Astrocyte (in vitro differentiated cells and primary cell): ENCODE measurements at regions not wholly inside any gene's neighbourhood (a gene's known extent, or its start where the extent isn't known, plus 50 kb on each side); places are given as distances from the start of the nearest gene placed in this dataset.

Experiments used
- DNase-seq: peaks from one replicate; pipeline ENCODE4 v3.0.0-alpha.2; 2010; ENCODE audit warnings: low read depth
- FAIRE-seq: peaks from 2 replicates; lab custom pipeline; 2011; peaks lifted over from hg19 to GRCh38; lab: Jason Lieb, UNC
- H2AFZ ChIP-seq: 2 replicates; pipeline ENCODE4 v1.6.0; 2012; ENCODE audit warnings: low read depth, low read length, inconsistent platforms
- H3K27ac ChIP-seq: 2 replicates; pipeline ENCODE4 v1.5.1; 2011; ENCODE audit warnings: low read depth, low read length, inconsistent platforms
- H3K27me3 ChIP-seq: 2 replicates; pipeline ENCODE4 v1.6.0; 2011; ENCODE audit warnings: low read length, inconsistent platforms; ENCODE audit not compliant: insufficient read depth
- H3K36me3 ChIP-seq: 2 replicates; pipeline ENCODE4 v1.5.1; 2011; ENCODE audit warnings: low read length, inconsistent platforms; ENCODE audit not compliant: insufficient read depth
- H3K4me1 ChIP-seq: 2 replicates; pipeline ENCODE4 v1.5.1; 2011; ENCODE audit warnings: low read length, inconsistent platforms; ENCODE audit not compliant: insufficient read depth
- H3K4me2 ChIP-seq: 2 replicates; pipeline ENCODE4 v1.6.0; 2012; ENCODE audit warnings: low read length, inconsistent platforms
- H3K4me3 ChIP-seq: 2 replicates; pipeline ENCODE4 v1.5.1; 2011; ENCODE audit warnings: low read depth, mild to moderate bottlenecking, low read length, inconsistent platforms; ENCODE audit not compliant: insufficient read depth
- H3K79me2 ChIP-seq: 2 replicates; pipeline ENCODE4 v1.6.0; 2012; ENCODE audit warnings: mild to moderate bottlenecking, low read length, inconsistent platforms; ENCODE audit not compliant: insufficient read depth
- H3K9ac ChIP-seq: 2 replicates; pipeline ENCODE4 v1.6.0; 2012; ENCODE audit warnings: mild to moderate bottlenecking, low read length, inconsistent platforms
- H3K9me3 ChIP-seq: 2 replicates; pipeline ENCODE4 v1.5.1; 2012; ENCODE audit warnings: low read depth, mild to moderate bottlenecking, low read length, inconsistent platforms; ENCODE audit not compliant: insufficient read depth
- H4K20me1 ChIP-seq: 2 replicates; pipeline ENCODE4 v1.6.0; 2012; ENCODE audit warnings: low read length, inconsistent platforms; ENCODE audit not compliant: insufficient read depth
- H3K27ac Mint-ChIP-seq: one replicate; pipeline ENCODE4 v1.8.0; 2021; ENCODE audit warnings: mild to moderate bottlenecking, mixed read lengths; ENCODE audit not compliant: unreplicated experiment
- H3K27me3 Mint-ChIP-seq: one replicate; pipeline ENCODE4 v1.8.0; 2021; ENCODE audit warnings: low read depth, mixed read lengths; ENCODE audit not compliant: unreplicated experiment
- H3K36me3 Mint-ChIP-seq: one replicate; pipeline ENCODE4 v1.8.0; 2021; ENCODE audit warnings: low read depth, mixed read lengths; ENCODE audit not compliant: unreplicated experiment
- H3K4me1 Mint-ChIP-seq: one replicate; pipeline ENCODE4 v1.8.0; 2021; ENCODE audit warnings: low read depth, mixed read lengths; ENCODE audit not compliant: unreplicated experiment
- H3K4me3 Mint-ChIP-seq: one replicate; pipeline ENCODE4 v1.8.0; 2021; ENCODE audit warnings: mild to moderate bottlenecking, moderate library complexity, mixed read lengths; ENCODE audit not compliant: unreplicated experiment
- H3K9me3 Mint-ChIP-seq: one replicate; pipeline ENCODE4 v1.8.0; 2021; ENCODE audit warnings: mild to moderate bottlenecking, mixed read lengths; ENCODE audit not compliant: unreplicated experiment
- EZH2 ChIP-seq: IDR thresholded peaks from 2 replicates; pipeline ENCODE4 v1.6.1; 2012; ENCODE audit warnings: mild to moderate bottlenecking, low read length, inconsistent platforms; ENCODE audit not compliant: insufficient read depth
- TF ChIP-seq, protein P1 (sequence below): IDR thresholded peaks from 2 replicates; pipeline ENCODE4 v1.5.1; 2011; ENCODE audit warnings: low read depth, mild to moderate bottlenecking, inconsistent platforms, low read length, moderate library complexity; ENCODE audit not compliant: insufficient read depth

DNA sequence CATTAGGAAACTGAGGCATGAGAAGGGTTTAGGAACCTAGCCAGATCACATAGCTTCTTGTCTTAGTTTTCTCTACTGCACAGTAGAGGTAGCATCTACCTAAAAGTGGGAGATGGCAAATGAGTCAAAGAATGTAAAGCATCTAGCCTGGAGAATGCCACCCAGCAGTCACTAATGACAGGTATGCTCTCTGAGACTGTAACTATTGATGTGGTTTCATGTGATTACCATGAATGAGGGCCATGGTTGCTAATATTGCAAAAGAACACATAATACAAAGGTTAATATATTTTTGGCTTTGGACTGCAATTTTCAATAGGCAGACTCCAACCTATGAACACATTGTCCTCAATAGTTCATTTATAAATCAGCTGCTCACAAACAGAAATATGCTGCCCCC, 389.9 kb downstream of the GRIN2B start:
- FAIRE-seq (no peak), DNase-seq (no peak)
- H3K27me3 ChIP-seq = no peaks in the 10 kb centered on the region
- H3K9ac ChIP-seq = no peak overlapping the region
- H3K9me3 ChIP-seq = no peaks in the 10 kb centered on the region
- no peak for TF ChIP-seq EZH2
- TF ChIP-seq, protein P1, sequence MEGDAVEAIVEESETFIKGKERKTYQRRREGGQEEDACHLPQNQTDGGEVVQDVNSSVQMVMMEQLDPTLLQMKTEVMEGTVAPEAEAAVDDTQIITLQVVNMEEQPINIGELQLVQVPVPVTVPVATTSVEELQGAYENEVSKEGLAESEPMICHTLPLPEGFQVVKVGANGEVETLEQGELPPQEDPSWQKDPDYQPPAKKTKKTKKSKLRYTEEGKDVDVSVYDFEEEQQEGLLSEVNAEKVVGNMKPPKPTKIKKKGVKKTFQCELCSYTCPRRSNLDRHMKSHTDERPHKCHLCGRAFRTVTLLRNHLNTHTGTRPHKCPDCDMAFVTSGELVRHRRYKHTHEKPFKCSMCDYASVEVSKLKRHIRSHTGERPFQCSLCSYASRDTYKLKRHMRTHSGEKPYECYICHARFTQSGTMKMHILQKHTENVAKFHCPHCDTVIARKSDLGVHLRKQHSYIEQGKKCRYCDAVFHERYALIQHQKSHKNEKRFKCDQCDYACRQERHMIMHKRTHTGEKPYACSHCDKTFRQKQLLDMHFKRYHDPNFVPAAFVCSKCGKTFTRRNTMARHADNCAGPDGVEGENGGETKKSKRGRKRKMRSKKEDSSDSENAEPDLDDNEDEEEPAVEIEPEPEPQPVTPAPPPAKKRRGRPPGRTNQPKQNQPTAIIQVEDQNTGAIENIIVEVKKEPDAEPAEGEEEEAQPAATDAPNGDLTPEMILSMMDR = no peak
- peaks cover 11% of the 10 kb centered on the region for H3K4me1 Mint-ChIP-seq
- no peaks in the 10 kb centered on the region for H3K79me2 ChIP-seq
- H3K27ac ChIP-seq = no peak overlapping the region
- H4K20me1 ChIP-seq = no peaks in the 10 kb centered on the region
- H3K4me3 ChIP-seq = no peak overlapping the region
- H3K9me3 Mint-ChIP-seq = no peaks in the 10 kb centered on the region
- no peaks in the 10 kb centered on the region for H3K27me3 Mint-ChIP-seq
- H3K4me2 ChIP-seq = no peak overlapping the region
- H3K4me1 ChIP-seq = no peaks in the 10 kb centered on the region
- no peaks in the 10 kb centered on the region for H3K36me3 Mint-ChIP-seq
- no peak overlapping the region for H2AFZ ChIP-seq
- no peaks in the 10 kb centered on the region for H3K36me3 ChIP-seq
- no peak overlapping the region for H3K27ac Mint-ChIP-seq
- H3K4me3 Mint-ChIP-seq = no peak overlapping the region

DNA sequence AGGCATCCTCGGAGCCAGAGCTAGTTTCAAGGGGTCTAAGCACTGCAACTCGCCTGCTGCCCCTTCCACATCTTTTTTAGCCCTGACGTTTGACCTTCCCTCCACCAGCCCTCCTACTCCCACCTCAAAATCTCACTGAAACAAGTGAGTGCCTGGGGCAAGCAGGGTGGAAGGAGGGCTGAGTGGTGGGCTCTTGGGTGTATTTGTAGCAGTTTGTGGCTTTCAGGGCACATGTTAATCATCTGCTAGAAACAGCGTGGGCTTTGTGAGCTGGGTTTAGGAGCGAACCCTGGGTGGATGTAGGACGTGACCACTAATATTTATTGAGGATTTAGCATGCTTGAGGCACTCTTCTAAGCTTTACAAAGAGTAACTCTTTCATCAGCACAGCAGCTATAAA, 390.3 kb downstream of the GRIN2B start:
- Mint-ChIP-seq H3K9me3 (no peaks in the 10 kb centered on the region), H3K4me3 (no peak overlapping the region), H3K27me3 (no peaks in the 10 kb centered on the region), H3K4me1 (peaks cover 11% of the 10 kb centered on the region), H3K36me3 (no peaks in the 10 kb centered on the region), H3K27ac (no peak overlapping the region)
- Histone ChIP-seq H3K36me3 (no peaks in the 10 kb centered on the region), H3K4me1 (no peaks in the 10 kb centered on the region), H3K27me3 (no peaks in the 10 kb centered on the region), H3K27ac (no peak overlapping the region), H3K9ac (no peak overlapping the region), H3K4me3 (no peak overlapping the region), H3K4me2 (no peak overlapping the region), H3K79me2 (no peaks in the 10 kb centered on the region), H2AFZ (no peak overlapping the region), H4K20me1 (no peaks in the 10 kb centered on the region), H3K9me3 (no peaks in the 10 kb centered on the region)
- DNase-seq (no peak), FAIRE-seq (no peak)
- no peak for TF ChIP-seq EZH2
- TF ChIP-seq, protein P1 = no peak

DNA sequence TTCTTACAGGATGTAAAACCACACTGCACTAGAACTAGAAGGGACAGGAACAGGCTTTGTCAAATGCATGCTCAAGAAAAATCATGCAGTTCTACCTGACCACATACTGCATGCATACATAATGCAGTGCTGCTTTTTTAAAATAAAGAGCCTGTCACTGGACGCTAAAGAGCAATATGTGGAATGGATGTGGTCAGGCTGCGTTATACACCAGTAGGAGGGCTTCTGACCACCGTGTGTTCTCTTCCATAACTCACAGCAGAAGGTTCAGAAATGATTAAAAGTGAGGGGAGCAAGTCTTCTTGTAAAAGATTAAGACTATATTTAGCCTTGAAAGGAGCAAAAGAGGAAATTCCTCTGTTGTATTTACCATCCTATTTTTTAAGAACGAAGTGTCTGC, 392.0 kb downstream of the EMP1 start:
- no peak for DNase-seq
- TF ChIP-seq, protein P1 = no peak
- no peak for TF ChIP-seq EZH2

More for the DNA sequence above, 392.0 kb downstream of the EMP1 start:
- Histone ChIP-seq H3K27ac (no peak overlapping the region), H2AFZ (no peak overlapping the region), H3K4me2 (no peak overlapping the region), H4K20me1 (no peaks in the 10 kb centered on the region), H3K9ac (no peak overlapping the region), H3K4me1 (no peaks in the 10 kb centered on the region), H3K4me3 (no peak overlapping the region), H3K36me3 (no peaks in the 10 kb centered on the region), H3K27me3 (no peaks in the 10 kb centered on the region), H3K9me3 (no peaks in the 10 kb centered on the region), H3K79me2 (no peaks in the 10 kb centered on the region)
- Mint-ChIP-seq H3K27me3 (no peaks in the 10 kb centered on the region), H3K4me3 (no peak overlapping the region), H3K36me3 (no peaks in the 10 kb centered on the region), H3K4me1 (peaks cover 11% of the 10 kb centered on the region), H3K27ac (no peak overlapping the region), H3K9me3 (no peaks in the 10 kb centered on the region)
- no peak for FAIRE-seq
